Esophagus (tissue), 2 donors: ENCODE measurements at regions not wholly inside any gene's neighbourhood (a gene's known extent, or its start where the extent isn't known, plus 50 kb on each side); places are given as distances from the start of the nearest gene placed in this dataset.

Experiments
- H3K27ac ChIP-seq, 2 donors: one replicate each; pipeline ENCODE4 v1.5.1; 2013; ENCODE audit warnings: low read depth in 2 of 2, mild to moderate bottlenecking in 2 of 2, inconsistent platforms in 1 of 2, low read length in 1 of 2, moderate library complexity in 1 of 2
- H3K27me3 ChIP-seq, 2 donors: one replicate each; pipeline ENCODE4 v1.6.1; 2013; ENCODE audit warnings: low read length in 2 of 2, control low read depth in 1 of 2, mild to moderate bottlenecking in 1 of 2; ENCODE audit not compliant: insufficient read depth in 2 of 2, control insufficient read depth in 1 of 2
- H3K36me3 ChIP-seq, 2 donors: one replicate each; pipeline ENCODE4 v1.6.1; 2013; ENCODE audit warnings: low read length in 1 of 2; ENCODE audit not compliant: control insufficient read depth in 2 of 2, insufficient read depth in 2 of 2
- H3K4me1 ChIP-seq, 2 donors: one replicate each; pipeline ENCODE4 v1.6.1; 2013; ENCODE audit warnings: low read length in 1 of 2; ENCODE audit not compliant: control insufficient read depth in 2 of 2, insufficient read depth in 2 of 2
- H3K4me3 ChIP-seq, 2 donors: one replicate each; pipeline ENCODE4 v1.5.1; 2013; ENCODE audit warnings: low read length in 2 of 2, mild to moderate bottlenecking in 2 of 2, low read depth in 1 of 2, moderate library complexity in 1 of 2
- H3K9me3 ChIP-seq, 2 donors: one replicate each; pipeline ENCODE4 v1.6.1; 2013; ENCODE audit warnings: mild to moderate bottlenecking in 2 of 2, low read depth in 1 of 2, low read length in 1 of 2, moderate library complexity in 1 of 2; ENCODE audit not compliant: control insufficient read depth in 2 of 2, insufficient read depth in 1 of 2
- WGBS, 2 donors: extraction: QIAGEN DNeasy Blood & Tissue Kit; methylation state at CpG; one replicate each; pipeline ENCODE4 v1.1.7; 2013; 5-methylcytosine and 5-hydroxymethylcytosine counted together
- donor health status: healthy with polysubstance abuse.
- donor health status: Bipolar disorder and iron deficiency.

DNA sequence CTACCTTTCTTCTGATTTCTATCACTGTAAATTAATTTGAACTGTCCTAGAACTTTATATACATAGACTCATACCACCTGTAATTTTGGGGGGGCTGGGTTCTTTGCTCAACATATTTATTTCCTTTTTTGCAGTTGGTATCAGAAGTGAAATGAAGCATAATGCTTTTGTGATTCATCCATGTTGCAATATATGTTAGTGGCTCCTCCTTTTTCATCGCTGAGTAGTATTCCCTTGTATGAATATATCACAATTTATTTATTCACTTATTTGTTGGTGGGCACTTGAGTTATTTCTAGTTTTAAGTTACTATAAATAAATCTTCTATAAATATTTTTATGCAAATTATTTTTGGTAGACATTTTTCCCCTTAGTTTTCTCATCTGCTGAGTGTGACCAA lies 336.4 kb downstream of the HS3ST3B1 start:
- no peak overlapping the region for H3K4me3 ChIP-seq
- H3K27me3 ChIP-seq: no peaks in the 10 kb centered on the region
- H3K9me3 ChIP-seq: no peaks in the 10 kb centered on the region
- H3K4me1 ChIP-seq: no peaks in the 10 kb centered on the region
- no peak overlapping the region for H3K27ac ChIP-seq
- H3K36me3 ChIP-seq: no peaks in the 10 kb centered on the region
- WGBS, 2 donors: 96 to 97% methylated on average over 1 of the region's 1 CpG

DNA sequence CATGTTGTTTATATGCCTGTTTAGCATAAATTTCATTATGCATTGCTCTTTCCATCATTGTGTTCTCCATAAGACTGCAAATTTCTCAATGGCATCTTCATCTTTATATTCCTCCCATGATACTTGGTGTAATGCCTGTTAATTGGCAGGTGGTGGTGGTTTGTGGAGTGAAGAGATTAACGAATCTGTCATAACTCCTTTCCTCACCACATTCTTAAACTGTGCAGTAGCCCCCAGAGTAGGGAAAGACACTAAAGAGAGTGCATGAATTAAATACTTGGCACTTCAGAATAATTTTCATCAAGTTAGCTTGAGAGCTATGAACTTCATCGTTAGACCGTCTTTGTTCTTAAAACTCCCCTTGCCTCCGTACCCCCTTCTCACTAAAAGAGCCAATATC lies 329.7 kb downstream of the HS3ST3B1 start:
- no peaks in the 10 kb centered on the region for H3K27me3 ChIP-seq
- no peaks in the 10 kb centered on the region for H3K4me1 ChIP-seq
- no peak overlapping the region for H3K27ac ChIP-seq
- WGBS, 2 donors: 84 to 90% methylated on average over 4 of the region's 4 CpGs
- H3K4me3 ChIP-seq: no peak overlapping the region
- H3K36me3 ChIP-seq: no peaks in the 10 kb centered on the region
- no peaks in the 10 kb centered on the region for H3K9me3 ChIP-seq

DNA sequence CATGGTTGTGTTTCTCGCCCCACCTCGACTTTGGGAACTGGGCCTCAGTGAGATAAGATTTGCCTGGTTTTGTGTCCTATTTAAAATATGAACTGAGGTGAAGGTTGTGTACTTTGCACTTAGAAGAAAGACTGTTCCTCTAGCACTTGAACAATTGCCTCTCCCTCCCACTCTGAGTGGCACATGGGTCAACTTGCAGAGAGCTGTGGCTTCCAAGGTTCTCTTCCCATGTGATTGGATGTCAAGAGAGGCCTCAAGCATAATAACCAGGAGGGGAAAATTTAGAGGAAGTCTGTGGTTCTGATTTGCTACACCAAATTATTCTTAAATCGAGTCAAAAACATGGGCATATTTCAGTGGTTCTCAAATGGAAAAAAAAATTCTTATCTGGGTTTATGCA lies 329.2 kb downstream of the HS3ST3B1 start:
- H3K36me3 ChIP-seq: no peaks in the 10 kb centered on the region
- H3K4me1 ChIP-seq: no peaks in the 10 kb centered on the region
- no peak overlapping the region for H3K27ac ChIP-seq
- 55 to 63% methylated on average over 3 of the region's 3 CpGs for WGBS, 2 donors
- no peak overlapping the region for H3K4me3 ChIP-seq
- no peaks in the 10 kb centered on the region for H3K9me3 ChIP-seq
- H3K27me3 ChIP-seq: no peaks in the 10 kb centered on the region

DNA sequence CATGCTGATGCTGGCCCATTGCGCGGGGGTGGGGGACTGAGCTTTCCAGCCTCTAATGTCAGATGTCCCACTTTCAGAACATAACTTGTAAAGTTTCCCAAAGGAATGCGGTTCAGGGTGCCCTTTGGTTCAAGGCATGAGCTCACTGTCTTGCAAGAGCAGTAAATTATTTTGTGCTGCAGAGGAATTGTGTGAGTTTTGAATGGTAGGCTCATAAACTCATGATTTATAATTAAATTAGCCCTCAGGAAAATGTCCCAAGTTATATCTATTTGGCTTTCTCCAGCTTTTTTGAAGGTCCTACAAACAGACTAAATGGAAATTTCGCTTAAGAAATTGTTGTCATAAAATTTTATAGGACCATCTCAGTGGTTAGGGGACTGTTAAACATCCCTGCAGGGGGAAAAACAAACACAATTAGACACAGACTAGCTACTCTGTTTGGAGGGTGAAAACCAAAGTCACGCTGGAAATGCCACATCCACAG lies 321.8 kb downstream of the HS3ST3B1 start:
- H3K27me3 ChIP-seq: no peaks in the 10 kb centered on the region
- no peak overlapping the region for H3K27ac ChIP-seq
- 65 to 68% methylated on average over 5 of the region's 5 CpGs for WGBS, 2 donors
- no peaks in the 10 kb centered on the region for H3K4me1 ChIP-seq
- peaks cover 0 to 2% of the 10 kb centered on the region in 2 donors for H3K9me3 ChIP-seq
- H3K4me3 ChIP-seq: no peak overlapping the region
- H3K36me3 ChIP-seq: no peaks in the 10 kb centered on the region

DNA sequence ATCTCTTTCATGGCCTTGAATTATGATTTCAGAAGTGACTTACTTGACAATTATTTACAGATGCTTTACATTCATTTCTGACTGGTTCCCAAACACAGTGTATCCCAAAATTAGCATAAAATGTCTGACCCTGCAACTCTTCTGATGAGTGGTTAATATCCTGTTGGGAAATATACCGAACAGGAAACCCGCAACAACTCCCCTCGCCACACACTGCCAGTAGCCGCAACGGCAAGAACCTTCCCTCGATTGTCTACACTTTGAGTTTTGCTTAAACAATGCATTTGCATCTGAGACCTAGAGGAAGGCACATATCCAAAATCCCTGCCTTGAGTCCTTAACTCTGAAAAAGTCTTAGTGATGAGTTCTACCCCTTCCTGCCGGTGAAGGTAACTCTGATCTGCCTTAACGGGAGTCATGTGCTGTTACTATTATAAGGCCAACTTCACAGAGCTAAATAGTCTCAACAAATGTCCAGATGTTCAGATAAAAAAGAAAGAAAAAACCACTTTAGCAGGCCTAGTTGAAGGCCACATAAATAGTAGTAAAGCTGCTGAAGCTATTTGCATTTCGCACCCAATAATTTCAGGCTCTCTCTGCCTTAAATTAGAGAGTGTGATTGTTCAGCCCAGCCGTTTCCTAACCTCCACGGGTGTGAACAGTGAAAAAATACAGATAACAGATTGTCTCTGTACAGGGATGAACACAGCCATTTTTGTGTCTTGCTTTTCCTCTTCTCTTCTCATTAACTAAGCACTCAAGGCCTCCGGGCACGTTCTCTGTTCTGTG lies 321.1 kb downstream of the HS3ST3B1 start:
- H3K27ac ChIP-seq: no peak overlapping the region
- no peaks in the 10 kb centered on the region for H3K27me3 ChIP-seq
- WGBS, 2 donors: 77 to 78% methylated on average over 13 of the region's 13 CpGs
- no peaks in the 10 kb centered on the region for H3K4me1 ChIP-seq
- no peaks in the 10 kb centered on the region for H3K36me3 ChIP-seq
- no peak overlapping the region for H3K4me3 ChIP-seq
- peaks cover 0 to 2% of the 10 kb centered on the region in 2 donors for H3K9me3 ChIP-seq

DNA sequence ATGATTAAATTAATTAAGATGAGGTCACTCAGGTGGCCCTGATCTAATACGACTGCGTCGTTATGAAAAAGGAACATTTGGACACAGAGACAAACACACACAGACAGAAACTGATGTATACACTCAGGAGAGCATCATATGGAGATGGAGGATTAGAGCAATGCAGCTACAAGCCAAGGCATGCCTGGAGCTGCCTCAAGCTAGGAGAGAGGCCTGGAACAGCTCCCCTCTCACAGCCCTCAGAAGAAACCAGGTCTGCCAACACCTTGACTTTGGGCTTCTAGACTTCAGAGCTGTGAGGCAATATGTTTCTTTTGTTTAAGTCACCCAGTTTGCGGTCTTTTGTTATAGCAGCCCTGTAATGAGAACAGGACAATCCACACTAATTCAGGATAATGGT lies 318.9 kb downstream of the HS3ST3B1 start:
- Histone ChIP-seq H3K9me3 (peaks cover 0 to 2% of the 10 kb centered on the region in 2 donors), H3K27me3 (no peaks in the 10 kb centered on the region), H3K36me3 (no peaks in the 10 kb centered on the region), H3K4me3 (no peak overlapping the region), H3K27ac (no peak overlapping the region), H3K4me1 (no peaks in the 10 kb centered on the region)
- WGBS, 2 donors: 72 to 78% methylated on average over 4 of the region's 4 CpGs

DNA sequence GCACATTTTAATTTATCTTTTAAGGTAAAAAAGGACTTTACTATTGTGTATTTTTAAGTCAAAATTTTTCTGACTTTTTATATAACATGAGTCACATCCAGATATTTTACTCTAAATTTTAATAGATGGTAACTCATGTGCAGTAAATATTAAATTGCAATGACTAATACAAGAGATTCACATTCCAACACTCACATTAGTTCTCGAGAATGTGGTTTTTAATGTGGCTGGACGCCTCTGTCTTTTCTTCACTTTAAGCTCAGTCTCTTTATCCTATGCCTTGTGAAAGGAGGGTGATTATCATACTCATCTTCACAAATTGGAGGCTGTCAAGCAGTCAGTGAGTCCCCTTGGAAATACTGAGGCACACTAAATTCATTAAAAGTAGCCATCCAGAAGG lies 315.6 kb downstream of the HS3ST3B1 start:
- WGBS, 2 donors: 78 to 92% methylated on average over 2 of the region's 2 CpGs

DNA sequence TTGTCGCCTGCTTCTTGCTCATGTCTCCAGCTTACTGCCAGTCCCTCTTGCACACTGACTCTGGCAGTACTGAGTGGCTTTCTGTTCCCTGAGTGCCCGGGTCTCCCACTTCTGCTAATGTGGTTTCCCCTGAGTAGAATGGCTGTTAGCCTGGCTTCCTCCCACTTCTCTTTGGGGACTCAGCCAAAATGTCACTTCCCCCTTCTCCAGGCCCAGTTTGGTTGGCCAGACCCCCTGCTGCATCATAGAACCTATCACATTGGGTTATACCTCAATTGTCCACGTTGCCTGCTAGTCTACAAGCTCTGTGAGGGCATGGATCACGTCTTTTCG lies 304.4 kb downstream of the HS3ST3B1 start:
- WGBS, 2 donors: 79% methylated on average over 5 of the region's 5 CpGs
- Histone ChIP-seq H3K27me3 (no peaks in the 10 kb centered on the region), H3K4me1 (no peaks in the 10 kb centered on the region), H3K36me3 (no peaks in the 10 kb centered on the region), H3K9me3 (no peaks in the 10 kb centered on the region), H3K4me3 (no peak overlapping the region), H3K27ac (no peak overlapping the region)

More for the DNA sequence above, 315.6 kb downstream of the HS3ST3B1 start:
- Histone ChIP-seq H3K4me3 (no peak overlapping the region), H3K27ac (no peak overlapping the region), H3K36me3 (no peaks in the 10 kb centered on the region), H3K9me3 (peaks cover 0 to 2% of the 10 kb centered on the region in 2 donors), H3K4me1 (no peaks in the 10 kb centered on the region), H3K27me3 (no peaks in the 10 kb centered on the region)

DNA sequence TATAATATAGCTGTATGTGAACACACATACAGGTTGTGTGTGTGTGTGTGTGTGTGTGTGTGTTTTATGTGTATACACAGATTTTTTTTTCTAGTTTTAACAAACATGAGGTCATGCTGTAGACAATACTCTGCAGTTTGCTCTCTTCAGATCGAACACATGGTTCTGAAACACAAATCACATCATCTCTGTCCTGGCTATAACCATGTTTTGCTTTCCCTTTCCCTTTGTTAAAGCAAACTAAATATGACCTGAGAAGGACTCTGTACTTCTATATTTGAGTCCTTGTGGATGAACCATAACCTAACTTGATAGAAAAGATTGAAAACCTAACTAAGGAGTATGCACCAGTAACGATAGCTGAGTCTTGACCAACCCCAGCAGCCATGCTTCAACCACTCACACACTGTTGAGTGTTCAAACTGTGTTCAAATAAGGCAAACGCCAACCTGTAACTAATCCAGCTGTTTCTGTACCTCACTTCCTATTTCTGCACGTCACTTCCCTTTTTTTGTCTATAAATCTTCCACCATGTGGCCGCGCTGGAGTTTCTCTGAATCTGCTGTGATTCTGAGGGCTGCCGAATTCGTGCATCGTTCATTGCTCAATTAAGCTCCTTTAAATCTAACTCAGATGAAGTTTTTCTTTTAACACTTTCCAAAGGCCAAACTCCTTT lies 303.8 kb downstream of the HS3ST3B1 start:
- Histone ChIP-seq H3K36me3 (no peaks in the 10 kb centered on the region), H3K4me1 (no peaks in the 10 kb centered on the region), H3K27me3 (no peaks in the 10 kb centered on the region), H3K27ac (no peak overlapping the region), H3K9me3 (no peaks in the 10 kb centered on the region), H3K4me3 (no peak overlapping the region)
- WGBS, 2 donors: 75 to 79% methylated on average over 9 of the region's 9 CpGs

DNA sequence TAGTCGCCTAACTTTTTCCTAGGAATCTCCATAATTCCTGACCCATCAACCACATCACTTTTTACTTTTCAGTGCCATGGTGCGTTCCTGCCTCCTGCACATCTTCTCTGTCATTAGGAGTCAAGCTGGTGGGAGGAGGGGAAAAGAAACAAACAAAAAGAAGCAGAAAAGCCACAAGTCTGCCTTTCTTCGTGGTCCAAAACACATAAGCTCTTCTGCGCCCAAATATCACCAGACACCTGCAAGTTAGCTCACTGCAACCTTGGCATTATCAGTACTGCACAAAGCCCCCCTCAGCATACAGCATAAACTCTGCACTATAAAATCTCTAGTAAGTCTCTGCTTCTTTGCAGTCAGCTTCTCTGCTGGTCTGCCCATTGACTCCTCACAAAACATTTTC lies 295.3 kb downstream of the HS3ST3B1 start:
- Histone ChIP-seq H3K27me3 (peaks cover 0 to 3% of the 10 kb centered on the region in 2 donors), H3K9me3 (no peaks in the 10 kb centered on the region), H3K4me3 (no peak overlapping the region), H3K4me1 (peaks cover 0 to 2% of the 10 kb centered on the region in 2 donors), H3K27ac (no peak overlapping the region), H3K36me3 (no peaks in the 10 kb centered on the region)
- WGBS, 2 donors: 78 to 87% methylated on average over 4 of the region's 4 CpGs
